Hippocampal formation (tissue), 2 donors: ENCODE measurements at regions not wholly inside any gene's neighbourhood (a gene's known extent, or its start where the extent isn't known, plus 50 kb on each side); places are given as distances from the start of the nearest gene placed in this dataset.

Source experiments
- DNase-seq, 2 donors: peaks; one replicate each; lab custom pipeline; 2025; lab: John Stamatoyannopoulos, UW

DNA sequence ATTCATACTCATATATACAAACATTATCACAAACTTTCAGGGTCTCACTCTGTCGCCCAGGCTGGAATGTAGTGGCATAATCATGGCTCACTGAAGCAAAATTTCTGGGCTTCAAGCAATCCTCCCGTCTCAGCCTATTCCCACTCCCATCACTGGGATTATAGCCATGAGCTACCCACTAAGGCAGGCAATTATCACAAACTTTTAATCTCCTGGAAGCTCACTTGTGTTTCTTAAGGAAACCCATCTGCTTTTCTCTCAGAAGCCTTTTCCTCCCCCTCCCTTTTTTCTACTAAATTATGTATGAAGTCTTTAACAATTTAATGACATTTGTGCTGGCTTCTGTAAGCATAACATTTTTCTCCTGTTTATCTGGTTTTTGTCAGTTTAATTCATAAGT, 170.5 kb downstream of the AREG start:
- no peak for DNase-seq

GRCh38 chr4:74618166-74618565, 173.2 kb downstream of the AREG start:
- DNase-seq: no peak

GRCh38 chr4:74618659-74619058, 173.7 kb downstream of the AREG start:
- no peak for DNase-seq

- DNase-seq: no peak
Measured at GRCh38 chr4:74619931-74620702, 174.2 kb downstream of the BTC start.

DNA sequence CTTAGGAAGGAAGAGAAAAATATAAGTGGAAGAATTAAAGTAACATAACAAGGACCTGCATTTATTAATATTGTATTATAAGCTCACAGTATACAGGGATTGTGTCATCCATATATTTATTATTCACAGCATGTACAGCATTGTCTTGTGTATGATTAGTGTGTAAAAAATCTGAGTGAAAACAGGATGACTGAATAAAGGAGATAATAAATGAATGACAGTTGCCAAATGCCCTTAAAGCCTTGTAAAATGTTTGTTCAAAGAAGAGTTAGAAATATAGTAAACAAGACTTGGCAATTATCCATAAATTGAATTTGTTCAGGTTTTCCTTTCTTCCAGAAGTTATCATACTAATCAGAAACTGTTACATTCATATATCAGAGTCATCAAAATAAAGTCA, 172.7 kb downstream of the BTC start:
- no peak for DNase-seq

DNA sequence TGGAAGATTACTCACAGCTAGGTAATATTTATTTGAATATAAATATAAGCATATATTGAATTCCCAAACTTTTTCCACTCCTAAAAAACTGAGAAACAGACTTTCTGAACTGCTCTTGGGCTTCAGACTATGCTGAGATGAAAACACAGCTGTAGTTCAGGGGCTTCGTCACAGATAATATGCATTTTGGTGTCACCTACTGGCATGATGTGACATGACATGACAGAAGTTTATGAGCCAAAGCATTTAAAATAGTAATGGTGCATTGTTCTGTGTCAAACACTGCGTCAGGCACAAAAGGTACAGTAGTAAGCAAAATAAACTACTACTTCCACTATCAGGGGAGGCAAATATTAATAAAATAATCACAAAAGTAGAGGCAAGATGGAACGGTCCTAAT, 171.3 kb downstream of the BTC start:
- DNase-seq: no peak

DNA sequence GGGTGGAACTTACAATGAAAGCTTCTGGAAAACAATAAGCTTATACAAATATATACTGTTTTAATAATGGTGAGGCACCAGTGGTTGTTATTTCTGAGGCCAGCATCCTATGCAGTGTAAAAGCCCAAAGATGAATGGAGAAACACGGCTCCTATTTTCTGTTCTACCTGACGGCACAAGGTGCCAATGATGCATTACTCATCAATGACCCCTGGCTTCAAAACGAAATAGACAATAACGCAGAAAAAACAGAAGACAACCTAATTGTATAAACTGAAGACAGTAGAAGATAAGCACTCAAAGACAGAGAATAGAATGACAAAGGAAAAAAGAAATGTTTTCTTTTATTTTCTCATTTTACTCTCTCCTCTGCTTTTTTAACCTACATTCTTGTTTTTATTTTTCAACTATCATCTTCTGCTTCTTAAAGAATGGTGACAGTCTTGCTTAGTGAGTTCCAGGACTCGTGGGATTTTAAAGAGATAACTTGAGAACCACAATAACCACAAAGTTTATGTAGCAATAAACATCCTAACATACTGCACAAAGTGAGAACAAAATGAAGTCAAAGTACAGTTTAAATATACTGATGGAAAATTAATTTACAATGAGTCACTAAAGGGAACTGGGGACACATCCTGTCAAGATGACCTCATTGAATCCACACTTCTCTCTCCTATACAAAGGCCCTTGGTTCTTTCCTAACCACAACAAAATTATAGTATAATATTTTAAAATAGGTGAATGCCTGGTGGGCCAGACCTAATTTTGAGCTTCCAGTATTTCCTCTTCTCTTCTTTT, 169.8 kb downstream of the BTC start:
- no peak for DNase-seq

DNA sequence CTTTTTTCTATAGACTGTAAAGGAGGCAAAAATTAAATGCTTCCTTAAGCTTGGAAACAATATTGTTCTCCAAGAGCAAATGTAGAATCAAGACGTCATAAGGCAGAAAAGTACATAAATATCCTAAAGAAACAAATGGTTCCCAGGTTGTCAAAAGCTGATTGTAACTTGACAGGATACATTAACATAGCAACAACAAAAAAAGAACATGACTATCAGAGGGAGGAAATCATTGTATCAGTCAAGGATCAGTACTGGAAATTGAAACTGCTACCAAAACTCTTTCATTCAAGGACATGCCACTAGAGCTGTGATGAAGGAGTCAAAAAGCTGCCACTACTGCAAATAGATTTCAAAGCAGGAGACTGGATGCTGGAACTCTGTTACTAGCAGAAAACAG, 168.3 kb downstream of the BTC start:
- DNase-seq: no peak

DNA sequence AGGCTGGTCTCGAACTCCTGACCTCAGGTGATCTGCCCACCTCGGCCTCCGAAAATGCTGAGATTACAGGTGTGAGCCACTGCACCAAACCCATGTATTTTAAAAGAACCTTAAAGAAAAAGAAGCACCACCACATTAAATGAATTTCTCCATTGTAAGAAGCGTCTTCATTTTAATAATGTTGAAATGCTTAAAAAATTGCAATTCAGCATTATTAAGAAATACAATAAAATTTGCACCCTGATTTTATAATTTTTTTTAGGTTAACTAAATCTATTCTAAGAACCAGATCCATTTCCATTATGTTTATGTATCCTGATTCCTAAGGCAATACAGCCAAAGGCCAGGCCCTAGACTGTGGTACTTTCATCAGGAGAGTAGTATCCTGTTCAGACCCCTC, 167.2 kb downstream of the BTC start:
- no peak for DNase-seq

DNA sequence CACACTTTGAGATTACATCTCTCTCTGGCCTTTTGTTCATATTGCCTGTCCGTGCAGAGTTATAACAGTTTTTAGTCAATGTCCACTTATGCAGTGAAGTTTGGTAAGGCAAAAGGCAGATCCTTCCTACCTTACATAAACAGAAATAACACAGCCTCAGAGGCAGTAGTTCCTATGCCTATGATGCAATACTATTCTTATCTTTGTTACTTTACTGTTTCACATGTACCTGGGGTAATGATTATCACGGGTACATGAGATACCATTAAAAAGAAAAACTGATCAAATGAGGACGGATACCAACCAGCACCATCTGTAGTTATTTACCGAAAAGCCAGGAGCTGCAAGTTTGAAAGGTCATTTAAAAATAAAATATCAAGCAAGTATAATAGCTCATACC, 166.8 kb downstream of the BTC start:
- DNase-seq: no peak

GRCh38 chr4:74628852-74629620, 165.3 kb downstream of the BTC start:
- DNase-seq: no peak

GRCh38 chr4:74630551-74630950, 163.8 kb downstream of the BTC start:
- DNase-seq: no peak

- no peak for DNase-seq
Measured at GRCh38 chr4:74631338-74631737, 163.0 kb downstream of the BTC start.

- no peak for DNase-seq
Measured at GRCh38 chr4:74631988-74632387, 162.3 kb downstream of the BTC start.

- no peak for DNase-seq
Measured at GRCh38 chr4:74632634-74633033, 161.7 kb downstream of the BTC start.

DNA sequence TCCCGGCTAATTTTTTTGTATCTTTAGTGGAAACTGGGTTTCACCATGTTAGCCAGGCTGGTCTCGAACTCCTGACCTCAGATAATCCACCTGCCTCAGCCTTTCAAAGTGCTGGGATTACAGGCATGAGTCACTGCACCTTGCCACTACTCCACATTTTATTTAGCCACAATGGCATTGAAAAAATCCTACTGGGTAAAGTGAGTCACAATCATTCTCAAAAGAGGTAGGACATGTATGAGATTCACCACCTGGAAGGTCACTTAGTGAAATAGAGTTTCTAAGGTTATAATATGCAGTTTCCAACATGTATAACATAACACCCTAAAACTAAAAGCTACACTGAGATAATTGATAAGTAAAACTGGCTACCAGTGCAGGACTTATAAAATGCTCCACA, 159.2 kb downstream of the BTC start:
- no peak for DNase-seq

- DNase-seq: no peak
Measured at GRCh38 chr4:74635490-74636123, 158.7 kb downstream of the BTC start.

DNA sequence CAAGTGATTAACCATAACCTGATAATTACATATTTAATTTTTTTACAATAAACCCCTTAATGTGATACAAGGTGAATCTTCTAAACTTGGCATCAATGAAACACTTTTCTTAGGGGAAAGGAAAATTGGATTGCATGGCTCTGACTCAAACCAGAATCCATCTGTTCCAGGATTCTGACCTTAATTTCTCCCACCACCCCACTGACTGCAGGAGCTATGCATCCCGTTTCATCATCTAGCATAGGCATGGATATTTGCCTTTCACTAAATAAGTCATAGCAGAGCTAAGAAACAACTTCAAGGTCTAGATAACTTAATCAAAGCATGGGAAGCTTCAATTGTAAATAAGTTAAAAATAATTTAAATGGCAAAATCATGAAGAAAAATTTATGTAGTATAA, 156.3 kb downstream of the BTC start:
- DNase-seq: no peak

GRCh38 chr4:74638689-74639088, 155.6 kb downstream of the BTC start:
- no peak for DNase-seq

DNA sequence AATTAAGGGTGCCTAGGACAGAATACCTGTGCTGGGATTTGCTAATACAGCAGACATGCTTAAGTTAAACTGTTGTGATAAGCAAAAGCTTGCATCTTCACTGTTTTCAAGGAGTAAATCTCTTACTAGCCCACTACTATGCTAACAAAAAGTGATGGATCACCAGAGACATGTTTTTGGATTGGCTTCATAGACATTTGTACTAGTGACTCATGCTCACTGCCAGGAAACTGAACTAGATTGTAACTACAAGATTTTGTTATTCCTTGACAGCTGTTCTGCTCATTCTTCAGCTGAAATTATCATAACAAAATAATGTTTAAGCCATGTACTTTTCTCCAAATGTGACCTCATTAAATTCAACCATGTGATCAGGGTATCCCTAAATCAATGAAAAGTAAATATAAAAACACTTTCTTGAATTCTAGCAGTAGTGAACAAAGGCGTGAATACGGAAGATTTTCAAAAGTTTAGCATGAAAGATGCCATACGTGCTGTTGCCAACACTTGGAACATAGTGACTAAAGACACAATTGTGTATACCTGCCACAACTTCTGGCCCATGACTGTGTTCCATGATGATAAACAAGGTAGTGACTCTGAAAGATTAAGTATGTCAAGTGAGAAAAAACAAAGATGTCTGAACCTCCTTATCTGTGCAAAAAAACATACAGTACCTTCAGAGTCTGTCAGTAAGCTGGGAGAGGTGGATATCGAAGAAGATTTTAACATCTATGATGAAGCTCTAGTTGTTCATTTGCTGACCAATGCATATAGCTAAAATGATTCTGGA, 154.0 kb downstream of the BTC start:
- no peak for DNase-seq

GRCh38 chr4:74642006-74642405, 152.3 kb downstream of the BTC start:
- no peak for DNase-seq
